ENCODE measurements at regions not wholly inside any gene's neighbourhood (a gene's known extent, or its start where the extent isn't known, plus 50 kb on each side); places are given as distances from the start of the nearest gene placed in this dataset.

DNA sequence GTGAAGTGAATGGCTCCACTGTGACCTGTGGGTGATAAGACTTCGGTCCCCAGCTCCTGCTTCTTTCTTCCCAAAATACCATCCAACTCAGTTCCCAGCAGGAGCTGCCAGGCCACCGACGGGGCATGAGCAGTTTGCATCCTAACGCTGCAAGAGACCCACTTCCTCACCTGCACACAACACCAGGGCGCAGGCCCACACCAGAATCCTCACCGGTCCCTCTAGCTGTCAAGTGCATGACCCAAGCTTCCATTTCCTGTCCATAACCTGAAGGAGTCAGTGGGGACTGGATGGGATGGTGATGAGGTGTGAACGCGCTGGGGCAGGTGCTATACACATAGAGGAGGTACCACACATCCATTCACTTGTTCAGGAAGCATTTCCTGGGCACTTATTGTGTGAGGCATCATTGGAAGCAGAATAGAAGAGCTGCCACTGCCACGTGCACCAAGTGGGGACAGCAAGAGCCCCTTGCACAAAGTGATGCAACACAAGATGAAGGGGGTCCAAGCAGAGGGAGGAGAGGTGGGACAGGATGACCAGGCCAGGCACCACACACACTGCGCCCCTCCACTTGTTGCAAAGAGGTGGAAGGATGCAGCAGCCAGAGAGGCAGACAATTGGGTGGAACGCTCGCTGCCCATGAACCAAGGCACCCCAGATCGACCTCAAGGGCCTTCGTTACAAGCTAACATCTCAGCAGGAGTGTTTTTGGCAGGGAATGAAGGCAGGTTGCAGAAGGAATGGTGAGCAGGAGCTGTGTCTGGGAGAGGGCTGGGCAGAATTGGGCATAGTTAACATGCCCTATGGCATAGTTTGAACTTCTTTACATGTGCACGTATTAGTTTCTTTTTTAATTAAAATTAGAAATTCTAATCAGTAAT is 605.8 kb upstream of the MGMT start:
- in situ Hi-C loops (cut with HindIII; ENCODE audit: low pct_ligation_motif_present, low pct_unique_long_range_greater_than_20kb, low sequenced_read_pairs), result no loop called here
- no peak for DNase-seq

DNA sequence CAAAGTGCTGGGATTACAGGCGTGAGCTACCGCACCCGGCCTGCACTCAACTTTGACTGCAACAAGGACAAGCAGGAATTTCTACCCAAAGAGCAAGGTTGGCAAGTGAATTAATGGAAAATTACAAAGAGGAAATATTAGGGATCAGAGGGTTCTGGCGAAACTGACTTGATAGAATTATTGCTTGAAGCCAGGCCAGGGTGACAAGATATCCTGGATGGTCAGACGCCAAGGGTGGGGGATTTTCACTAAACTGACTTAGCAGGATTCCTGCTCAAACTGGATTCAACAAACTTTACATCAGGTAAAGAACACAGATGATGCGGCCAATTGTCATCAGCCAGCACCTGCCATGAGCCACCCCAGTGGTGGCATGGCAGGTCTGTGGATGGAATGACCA is 603.6 kb upstream of the MGMT start:
- in situ Hi-C loops (cut with HindIII; ENCODE audit: low pct_ligation_motif_present, low pct_unique_long_range_greater_than_20kb, low sequenced_read_pairs), result no loop called here
- no peak for DNase-seq

- DNase-seq, result no peak
- in situ Hi-C loops (cut with HindIII; ENCODE audit: low pct_ligation_motif_present, low pct_unique_long_range_greater_than_20kb, low sequenced_read_pairs), result no loop called here
Observed at GRCh38 chr10:128863823-128864405, 603.1 kb upstream of the MGMT start.

- in situ Hi-C loops (cut with HindIII; ENCODE audit: low pct_ligation_motif_present, low pct_unique_long_range_greater_than_20kb, low sequenced_read_pairs), result no loop called here
- no peak for DNase-seq
Observed at GRCh38 chr10:128864554-128865295, 602.3 kb upstream of the MGMT start.

- in situ Hi-C loops (cut with HindIII; ENCODE audit: low pct_ligation_motif_present, low pct_unique_long_range_greater_than_20kb, low sequenced_read_pairs), result no loop called here
- DNase-seq, result no peak
Observed at GRCh38 chr10:128865436-128866195, 601.4 kb upstream of the MGMT start.

DNA sequence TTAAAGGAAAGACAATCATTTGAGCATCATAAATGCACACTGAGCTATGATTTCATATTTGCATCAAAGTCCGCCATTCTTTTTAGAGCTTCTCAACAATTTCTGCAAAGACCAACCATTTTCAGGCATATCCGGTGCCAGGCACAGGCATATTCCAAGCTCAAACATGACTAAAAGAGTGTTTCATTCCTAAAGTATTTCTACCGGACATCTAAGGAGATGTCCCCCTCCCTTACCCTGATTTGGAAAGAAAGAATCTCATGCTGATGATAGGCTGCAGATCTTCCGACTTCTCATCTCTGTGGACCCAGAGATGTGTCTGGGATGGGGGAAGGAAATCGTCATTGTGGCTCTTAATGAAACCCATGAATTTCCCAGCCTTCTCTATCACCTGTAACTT is 600.5 kb upstream of the MGMT start:
- in situ Hi-C loops (cut with HindIII; ENCODE audit: low pct_ligation_motif_present, low pct_unique_long_range_greater_than_20kb, low sequenced_read_pairs), result no loop called here
- DNase-seq, result no peak

DNA sequence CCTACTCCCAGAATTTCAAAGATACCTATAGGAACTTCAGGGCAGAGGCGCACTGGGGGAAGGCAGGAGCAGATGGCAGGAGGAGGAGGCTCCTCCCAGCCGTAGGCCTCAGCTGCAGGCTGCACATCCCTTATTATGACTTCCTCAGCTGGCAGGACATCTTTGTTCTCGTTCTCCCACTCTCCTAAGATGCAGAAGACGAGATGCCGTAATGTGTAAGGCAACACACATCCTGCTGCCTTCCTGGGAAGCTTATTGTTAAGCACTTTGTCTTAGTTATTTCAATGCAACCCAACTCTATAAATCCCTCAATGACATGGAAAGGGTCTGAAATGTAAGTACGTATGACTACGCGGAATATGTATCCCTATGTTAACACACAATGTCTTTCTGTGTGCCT is 599.8 kb upstream of the MGMT start:
- DNase-seq, result no peak
- in situ Hi-C loops (cut with HindIII; ENCODE audit: low pct_ligation_motif_present, low pct_unique_long_range_greater_than_20kb, low sequenced_read_pairs), result no loop called here

- in situ Hi-C loops (cut with HindIII; ENCODE audit: low pct_ligation_motif_present, low pct_unique_long_range_greater_than_20kb, low sequenced_read_pairs), result no loop called here
- no peak for DNase-seq
Observed at GRCh38 chr10:128867819-128868218, 599.2 kb upstream of the MGMT start.

- in situ Hi-C loops (cut with HindIII; ENCODE audit: low pct_ligation_motif_present, low pct_unique_long_range_greater_than_20kb, low sequenced_read_pairs), result no loop called here
Observed at GRCh38 chr10:128868481-128868880, 598.6 kb upstream of the MGMT start.

DNA sequence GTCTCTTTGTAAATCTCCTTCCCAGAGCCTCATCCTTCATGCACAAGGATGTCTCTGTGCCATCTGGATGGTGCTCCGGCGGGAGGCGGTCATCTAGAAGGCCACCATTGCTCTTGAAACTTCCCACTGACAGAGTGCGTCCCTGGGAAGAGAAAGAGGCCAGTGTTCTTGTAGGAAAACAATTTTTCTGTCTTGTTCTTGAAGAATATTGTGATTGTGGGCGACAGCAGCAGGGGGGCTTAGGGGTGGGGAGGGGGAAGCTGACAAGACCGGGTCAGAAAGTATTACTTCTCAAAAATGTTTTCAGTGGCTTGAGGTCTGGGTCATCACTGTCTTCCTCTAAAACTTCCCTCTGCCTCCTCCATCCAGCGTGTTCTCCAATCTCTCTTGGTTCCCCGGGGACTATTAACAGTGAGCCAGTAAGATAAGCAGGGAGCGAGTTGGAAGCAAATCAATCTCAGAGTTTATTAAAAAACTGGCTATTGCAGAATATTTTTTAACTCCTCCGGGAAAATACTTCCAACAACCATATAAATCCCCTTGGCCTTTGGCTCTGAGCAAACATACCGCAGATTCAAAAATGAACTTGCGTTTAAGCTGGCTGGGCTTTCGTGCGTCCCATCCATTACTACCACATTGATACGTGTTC is 597.8 kb upstream of the MGMT start:
- in situ Hi-C loops (cut with HindIII; ENCODE audit: low pct_ligation_motif_present, low pct_unique_long_range_greater_than_20kb, low sequenced_read_pairs), result no loop called here

More at GRCh38 chr10:128868481-128868880, 598.6 kb upstream of the MGMT start:
- no peak for DNase-seq

DNA sequence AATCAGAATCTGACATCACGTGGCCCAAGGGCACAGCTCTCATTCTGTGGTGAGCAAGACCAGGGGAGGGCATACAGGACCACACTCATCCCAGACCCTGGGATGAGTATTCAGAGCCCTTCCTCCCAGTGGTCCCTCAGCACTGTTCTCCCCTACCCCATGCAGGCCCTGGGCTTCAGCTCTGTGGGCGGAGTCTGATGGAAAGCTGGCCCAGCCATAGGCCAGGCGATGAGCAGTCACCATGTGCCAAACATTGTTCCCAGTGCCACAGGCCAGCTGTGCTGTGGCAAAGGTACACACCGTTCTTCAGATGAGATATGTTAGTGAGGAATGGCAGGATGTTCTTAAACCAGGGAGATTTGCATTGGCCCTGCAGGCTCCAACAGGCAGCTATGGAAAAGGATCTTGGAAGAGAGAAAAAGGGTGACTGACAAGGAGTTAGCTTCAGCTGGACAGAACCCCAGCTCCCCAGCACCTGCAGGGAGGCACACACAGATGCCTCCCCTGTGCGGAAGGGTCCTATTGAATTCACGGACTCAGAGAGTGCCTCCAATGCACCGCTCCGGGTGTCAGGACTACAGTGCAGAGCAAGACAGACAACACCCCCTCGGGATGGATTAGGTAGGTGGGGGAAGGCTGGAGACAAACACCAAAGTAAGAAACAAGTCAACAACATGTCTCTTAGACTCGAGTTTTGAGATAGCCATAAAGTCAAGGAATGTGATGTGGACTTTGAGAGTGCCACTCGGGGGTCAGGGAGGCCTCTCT is 596.0 kb upstream of the MGMT start:
- in situ Hi-C loops (cut with HindIII; ENCODE audit: low pct_ligation_motif_present, low pct_unique_long_range_greater_than_20kb, low sequenced_read_pairs), result no loop called here
- no peak for DNase-seq

More for the DNA sequence above, 597.8 kb upstream of the MGMT start:
- DNase-seq, result no peak

- in situ Hi-C loops (cut with HindIII; ENCODE audit: low pct_ligation_motif_present, low pct_unique_long_range_greater_than_20kb, low sequenced_read_pairs), result no loop called here
- no peak for DNase-seq
Observed at GRCh38 chr10:128871671-128872231, 595.3 kb upstream of the MGMT start.

DNA sequence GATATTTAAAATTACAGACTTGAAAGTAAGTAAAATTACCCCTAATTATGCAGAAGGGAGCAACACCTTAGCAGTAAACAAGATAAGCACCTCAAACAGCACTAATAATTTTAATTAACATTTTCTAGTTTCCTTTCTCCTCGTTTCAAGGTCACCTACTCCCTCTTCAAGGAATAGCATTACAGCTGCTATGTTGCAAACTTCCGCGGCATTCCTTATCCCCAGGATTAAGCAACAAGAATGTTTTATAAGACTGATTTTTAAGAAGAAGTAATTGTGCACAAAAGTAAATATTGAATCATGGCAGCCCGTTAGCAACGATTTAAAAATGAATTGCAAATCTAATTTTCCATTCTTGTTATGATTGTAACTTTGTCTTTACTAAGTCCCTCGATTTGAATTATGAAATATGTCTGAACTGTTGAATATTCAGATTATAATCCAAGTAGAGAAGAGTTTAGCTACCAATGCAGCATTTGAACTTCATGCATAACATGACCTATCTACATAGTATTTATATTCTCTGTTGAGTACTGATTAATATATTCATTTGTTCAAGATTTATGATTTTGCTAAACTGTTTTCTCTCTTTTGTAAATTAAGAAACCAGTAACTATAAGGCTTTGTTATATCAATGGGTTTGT is 593.5 kb upstream of the MGMT start:
- in situ Hi-C loops (cut with HindIII; ENCODE audit: low pct_ligation_motif_present, low pct_unique_long_range_greater_than_20kb, low sequenced_read_pairs), result no loop called here

DNA sequence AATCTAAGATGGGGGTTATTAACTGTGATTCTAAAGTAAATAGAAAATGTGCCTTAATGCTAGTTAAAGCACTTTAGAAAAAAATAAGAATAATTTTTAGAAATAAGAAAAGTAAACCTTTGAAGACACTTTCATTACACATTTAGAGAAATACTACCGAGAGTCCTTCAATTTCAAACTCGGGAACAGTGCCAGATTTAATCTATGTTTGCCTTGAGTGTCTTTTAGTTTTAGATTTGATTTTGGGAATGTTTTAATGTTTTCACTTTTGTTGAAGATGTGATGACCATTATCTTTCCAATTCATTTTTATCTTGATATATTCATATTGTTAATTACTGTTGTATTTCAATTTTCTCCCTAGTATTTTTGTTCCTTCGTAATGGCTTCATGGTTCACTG is 592.7 kb upstream of the MGMT start:
- in situ Hi-C loops (cut with HindIII; ENCODE audit: low pct_ligation_motif_present, low pct_unique_long_range_greater_than_20kb, low sequenced_read_pairs), result no loop called here
- no peak for DNase-seq

More for the DNA sequence above, 593.5 kb upstream of the MGMT start:
- no peak for DNase-seq

GRCh38 chr10:128875030-128875744 is 591.9 kb upstream of the MGMT start:
- no peak for DNase-seq
- in situ Hi-C loops (cut with HindIII; ENCODE audit: low pct_ligation_motif_present, low pct_unique_long_range_greater_than_20kb, low sequenced_read_pairs), result no loop called here

GRCh38 chr10:128875956-128876736 is 590.9 kb upstream of the MGMT start:
- no peak for DNase-seq
- in situ Hi-C loops (cut with HindIII; ENCODE audit: low pct_ligation_motif_present, low pct_unique_long_range_greater_than_20kb, low sequenced_read_pairs), result no loop called here
